HCT116 (cell line): ENCODE measurements at regions not wholly inside any gene's neighbourhood (a gene's known extent, or its start where the extent isn't known, plus 50 kb on each side); places are given as distances from the start of the nearest gene placed in this dataset.

Experiments
- ATAC-seq: fragments of 200-7000 bp; cut with Tn5 transposase; 2 replicates; pipeline ENCODE4 v1.9.1; 2020; ENCODE audit warnings: mild to moderate bottlenecking, moderate library complexity
- BruUV-seq: library from RNA; stranded (reverse); fragments of 400-500 nt; replicated peaks from 2 replicates; lab custom pipeline; 2021; lab: Mats Ljungman, UMichigan
- CTCF ChIA-PET: fragments of 300-600 bp; sonication (Branson Sonifier 250); formaldehyde crosslinking; loops from one replicate; lab custom pipeline; 2021; ENCODE audit warnings: antibody characterized with exemption; lab: Charles Lee
- POLR2A ChIA-PET: fragments of 300-600, 350-600 bp; sonication (Branson Sonifier 250); formaldehyde crosslinking; loops from one replicate; lab custom pipeline; 2021; ENCODE audit warnings: antibody characterized with exemption; lab: Charles Lee
- RAD21 ChIA-PET, 2 experiments: fragments of 300-600 bp; sonication (Branson Sonifier 250); formaldehyde crosslinking; loops; one replicate each; lab custom pipeline; 2023; ENCODE audit warnings: low total read pairs in 2 of 2; ENCODE audit not compliant: uncharacterized antibody in 2 of 2, unreplicated experiment in 2 of 2, low non-redundant PET in 1 of 2; lab: Charles Lee
- DNase-seq: peaks from one replicate; pipeline ENCODE4 v3.0.0-alpha.2; 2010; ENCODE audit warnings: low read depth, low spot score
- H2AFZ ChIP-seq: fragments of 200-600 bp; shearing (Covaris generic), sonication (generic); 2 replicates; pipeline ENCODE4 v1.6.1; 2017; ENCODE audit warnings: low read depth, mixed run types, mixed read lengths, antibody characterized with exemption, low read length; ENCODE audit not compliant: poor library complexity, severe bottlenecking
- H3K27ac ChIP-seq: 2 replicates; pipeline ENCODE4 v1.5.1; 2012; ENCODE audit warnings: low read depth, low read length
- H3K27me3 ChIP-seq: fragments of 200-600 bp; sonication (generic); 2 replicates; pipeline ENCODE4 v1.6.1; 2016; ENCODE audit warnings: mixed run types, low read length, mixed read lengths; ENCODE audit not compliant: insufficient read depth
- H3K36me3 ChIP-seq, 2 experiments: fragments of 200-500 bp in 1 of 2; fragments of 200-600 bp in 1 of 2; sonication (Bioruptor generic) in 1 of 2; sonication (generic) in 1 of 2; 2 replicates each; pipeline versions ENCODE4 v1.5.1 to v1.6.1; 2014 to 2016; ENCODE audit warnings: low read length in 2 of 2, inconsistent platforms in 1 of 2, mixed read lengths in 1 of 2, mixed run types in 1 of 2; ENCODE audit not compliant: insufficient read depth in 2 of 2, control insufficient read depth in 1 of 2
- H3K4me1 ChIP-seq, 2 experiments: fragments of 200-600 bp in 1 of 2; sonication (generic) in 1 of 2; 2 replicates each; pipeline versions ENCODE4 v1.5.1 to v1.6.1; 2012 to 2017; ENCODE audit warnings: low read length in 2 of 2, inconsistent platforms in 1 of 2, mild to moderate bottlenecking in 1 of 2, mixed read lengths in 1 of 2, mixed run types in 1 of 2, moderate library complexity in 1 of 2; ENCODE audit not compliant: insufficient read depth in 2 of 2, control insufficient read depth in 1 of 2
- H3K4me2 ChIP-seq: fragments of 200-600 bp; sonication (generic); 2 replicates; pipeline ENCODE4 v1.6.1; 2017; ENCODE audit warnings: mixed run types, low read length, mixed read lengths
- H3K4me3 ChIP-seq, 2 experiments: fragments of 200-600 bp in 1 of 2; sonication (generic) in 1 of 2; replicated peaks in 1 of 2; 2 replicates each; pipeline ENCODE4 v1.5.1; 2011 to 2016; ENCODE audit warnings: low read length in 2 of 2, control low read depth in 1 of 2, low read depth in 1 of 2, mild to moderate bottlenecking in 1 of 2, mixed read lengths in 1 of 2, mixed run types in 1 of 2
- H3K79me2 ChIP-seq: fragments of 200-600 bp; sonication (generic); 2 replicates; pipeline ENCODE4 v1.6.1; 2017; ENCODE audit warnings: mild to moderate bottlenecking, mixed run types, low read length, moderate library complexity, mixed read lengths; ENCODE audit not compliant: insufficient read depth
- H3K9ac ChIP-seq: fragments of 200-600 bp; sonication (generic); 2 replicates; pipeline ENCODE4 v1.6.1; 2016; ENCODE audit warnings: low read length, mixed read lengths
- H3K9me2 ChIP-seq: fragments of 200-600 bp; sonication (generic), shearing (Covaris generic); 2 replicates; pipeline ENCODE4 v1.6.1; 2017; ENCODE audit warnings: mixed run types, mild to moderate bottlenecking, moderate library complexity; ENCODE audit not compliant: insufficient read depth
- H3K9me3 ChIP-seq, 2 experiments: fragments of 200-500 bp in 1 of 2; fragments of 200-600 bp in 1 of 2; sonication (Bioruptor generic) in 1 of 2; sonication (generic) in 1 of 2; 2 replicates each; pipeline ENCODE4 v1.6.1; 2014 to 2017; ENCODE audit warnings: low read length in 2 of 2, mixed read lengths in 2 of 2, inconsistent platforms in 1 of 2, low read depth in 1 of 2, mild to moderate bottlenecking in 1 of 2, mixed run types in 1 of 2, moderate library complexity in 1 of 2; ENCODE audit not compliant: control insufficient read depth in 1 of 2, insufficient read depth in 1 of 2
- H4K20me1 ChIP-seq: fragments of 200-600 bp; sonication (generic), shearing (Covaris generic); 2 replicates; pipeline ENCODE4 v1.6.1; 2017; ENCODE audit warnings: mixed run types, mild to moderate bottlenecking, moderate library complexity; ENCODE audit not compliant: insufficient read depth
- CBX3 ChIP-seq: IDR thresholded peaks from 2 replicates; pipeline ENCODE4 v1.6.1; 2012; ENCODE audit warnings: low read depth
- CEBPB ChIP-seq: IDR thresholded peaks from 2 replicates; pipeline ENCODE4 v1.6.1; 2012; ENCODE audit warnings: low read depth
- EGR1 ChIP-seq: IDR thresholded peaks from 2 replicates; pipeline ENCODE4 v1.6.1; 2012; ENCODE audit warnings: low read depth
- ELF1 ChIP-seq: IDR thresholded peaks from 2 replicates; pipeline ENCODE4 v1.6.1; 2012; ENCODE audit warnings: low read depth, borderline replicate concordance
- EZH2phosphoT487 ChIP-seq: fragments of 200-600 bp; IDR thresholded peaks from 2 replicates; pipeline ENCODE4 v1.6.1; 2018; ENCODE audit warnings: antibody characterized with exemption, borderline replicate concordance
- FOSL1 ChIP-seq: IDR thresholded peaks from 2 replicates; pipeline ENCODE4 v1.6.1; 2012; ENCODE audit warnings: low read depth
- JUND ChIP-seq: IDR thresholded peaks from 2 replicates; pipeline ENCODE4 v1.6.1; 2012
- POLR2A ChIP-seq: IDR thresholded peaks from 2 replicates; pipeline ENCODE4 v1.7.0; 2011; ENCODE audit warnings: borderline replicate concordance; ENCODE audit not compliant: insufficient read depth, insufficient read length; ENCODE audit errors: extremely low read depth
- RAD21 ChIP-seq: IDR thresholded peaks from 2 replicates; pipeline ENCODE4 v1.6.1; 2012; ENCODE audit warnings: low read depth, mild to moderate bottlenecking
- SIN3A ChIP-seq: IDR thresholded peaks from 2 replicates; pipeline ENCODE4 v1.6.1; 2012; ENCODE audit warnings: low read depth
- SP1 ChIP-seq: IDR thresholded peaks from 2 replicates; pipeline ENCODE4 v1.6.1; 2012; ENCODE audit warnings: low read depth
- SRF ChIP-seq: IDR thresholded peaks from 2 replicates; pipeline ENCODE4 v1.6.1; 2012; ENCODE audit warnings: low read depth
- TCF7L2 ChIP-seq: IDR thresholded peaks from 2 replicates; pipeline ENCODE4 v1.7.0; 2011; ENCODE audit warnings: borderline replicate concordance, inconsistent platforms; ENCODE audit not compliant: insufficient read depth, insufficient read length; ENCODE audit errors: extremely low read depth
- YY1 ChIP-seq: IDR thresholded peaks from 2 replicates; pipeline ENCODE4 v1.6.1; 2011; ENCODE audit warnings: low read length, low read depth, moderate library complexity, mild to moderate bottlenecking; ENCODE audit not compliant: insufficient replicate concordance; ENCODE audit errors: extremely low read depth
- ZFX ChIP-seq: fragments of 450-650 bp; IDR thresholded peaks from 2 replicates; pipeline ENCODE4 v1.6.1; 2017
- ZNF274 ChIP-seq: fragments of 200-500 bp; sonication (Bioruptor generic); IDR thresholded peaks from 2 replicates; pipeline ENCODE4 v1.6.1; 2014; ENCODE audit warnings: mild to moderate bottlenecking, low read depth, low read length, inconsistent platforms
- intact Hi-C: fragments of 100-400 bp; cut with micrococcal nuclease; formaldehyde crosslinking; loops from 2 replicates; pipeline ENCODE4 v1.10.0; 2022
- TF ChIP-seq, protein P1 (sequence below): IDR thresholded peaks from 2 replicates; pipeline ENCODE4 v1.6.1; 2012
- TF ChIP-seq, protein P2 (sequence below): IDR thresholded peaks from 2 replicates; pipeline ENCODE4 v1.6.1; 2012
- TF ChIP-seq, protein P3 (sequence below), 3 experiments: fragments of 200-600 bp in 1 of 3; sonication (generic) in 1 of 3; IDR thresholded peaks in 2 of 3; conservative IDR thresholded peaks in 1 of 3; 2 replicates each; pipeline ENCODE4 v1.5.1; 2012 to 2017; ENCODE audit warnings: low read depth in 2 of 3, low read length in 2 of 3, antibody characterized with exemption in 1 of 3, borderline replicate concordance in 1 of 3, control low read depth in 1 of 3, mild to moderate bottlenecking in 1 of 3, mixed read lengths in 1 of 3, mixed run types in 1 of 3, moderate library complexity in 1 of 3; ENCODE audit not compliant: insufficient read depth in 1 of 3

DNA sequence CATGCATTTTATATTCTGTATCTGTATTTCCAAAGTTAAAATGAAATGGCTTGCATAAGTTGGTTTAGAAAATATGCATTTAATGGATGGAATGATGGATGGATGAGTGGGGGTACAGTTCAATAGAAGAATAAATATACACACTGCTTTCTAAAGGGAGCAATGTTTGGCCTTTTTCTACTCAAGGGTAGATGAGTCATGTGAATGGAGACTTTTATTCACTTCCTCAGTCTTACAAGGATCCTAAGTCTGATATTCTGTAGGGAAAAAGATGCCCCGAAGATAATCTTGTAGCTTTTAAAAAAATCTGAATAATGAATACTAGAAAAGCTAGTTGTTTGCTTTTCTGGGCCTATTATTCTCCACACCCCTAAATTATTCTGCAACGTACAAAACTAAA is 2112.1 kb downstream of the MAT2B start:
- Histone ChIP-seq H3K4me1 (no peaks in the 10 kb centered on the region), H3K27me3 (no peaks in the 10 kb centered on the region), H3K4me3 (no peak overlapping the region), H3K36me3 (no peaks in the 10 kb centered on the region), H3K79me2 (no peaks in the 10 kb centered on the region), H3K9me3 (peaks cover 0 to 6% of the 10 kb centered on the region in 2 experiments; a peak in 2 of 4 replicates), H3K27ac (no peak overlapping the region), H3K4me2 (no peak overlapping the region), H4K20me1 (no peaks in the 10 kb centered on the region), H3K9ac (no peak overlapping the region), H3K9me2 (no peaks in the 10 kb centered on the region), H2AFZ (no peak overlapping the region)
- no TSS peak for BruUV-seq
- RAD21 ChIA-PET, result no interaction called here
- TF ChIP-seq CEBPB, result no peak
- no peak for TF ChIP-seq SP1
- TF ChIP-seq SIN3A, result no peak
- TF ChIP-seq FOSL1, result no peak
- TF ChIP-seq TCF7L2, result no peak
- no peak for TF ChIP-seq EGR1
- TF ChIP-seq, protein P1, sequence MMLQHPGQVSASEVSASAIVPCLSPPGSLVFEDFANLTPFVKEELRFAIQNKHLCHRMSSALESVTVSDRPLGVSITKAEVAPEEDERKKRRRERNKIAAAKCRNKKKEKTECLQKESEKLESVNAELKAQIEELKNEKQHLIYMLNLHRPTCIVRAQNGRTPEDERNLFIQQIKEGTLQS, result no peak
- no peak for DNase-seq
- intact Hi-C loops, result no loop called here
- POLR2A ChIA-PET, result no interaction called here
- no peak for ATAC-seq
- CTCF ChIA-PET, result no interaction called here

DNA sequence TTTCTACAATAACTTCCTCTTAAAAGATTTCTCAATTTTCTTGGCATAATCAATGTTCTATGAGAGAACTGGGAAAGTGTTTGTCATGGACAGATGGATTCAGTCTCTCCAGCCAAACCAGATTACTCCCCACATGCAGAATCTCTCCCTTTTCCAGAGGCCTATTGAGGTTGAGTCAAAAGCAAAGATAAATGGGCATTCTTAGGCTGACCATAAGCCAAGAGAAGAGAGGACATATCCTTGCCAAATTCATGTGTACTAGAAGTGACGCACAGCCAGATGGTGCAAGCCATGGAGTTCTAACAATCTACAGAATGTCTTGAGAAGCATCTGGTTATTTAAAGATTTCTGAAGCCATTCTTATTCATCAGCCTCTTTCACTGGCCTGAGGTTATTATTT is 2115.0 kb downstream of the MAT2B start:
- RAD21 ChIA-PET, result no interaction called here
- intact Hi-C loops, result no loop called here
- BruUV-seq, result no TSS peak
- TF ChIP-seq RAD21 (no peak), FOSL1 (no peak), ZNF274 (no peak), EZH2phosphoT487 (no peak), ZFX (no peak), SRF (no peak), JUND (no peak), POLR2A (no peak), SIN3A (no peak), TCF7L2 (no peak), ELF1 (no peak), SP1 (no peak), CBX3 (no peak), EGR1 (no peak), YY1 (no peak)
- TF ChIP-seq, protein P2, sequence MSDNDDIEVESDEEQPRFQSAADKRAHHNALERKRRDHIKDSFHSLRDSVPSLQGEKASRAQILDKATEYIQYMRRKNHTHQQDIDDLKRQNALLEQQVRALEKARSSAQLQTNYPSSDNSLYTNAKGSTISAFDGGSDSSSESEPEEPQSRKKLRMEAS, result no peak
- TF ChIP-seq, protein P3, sequence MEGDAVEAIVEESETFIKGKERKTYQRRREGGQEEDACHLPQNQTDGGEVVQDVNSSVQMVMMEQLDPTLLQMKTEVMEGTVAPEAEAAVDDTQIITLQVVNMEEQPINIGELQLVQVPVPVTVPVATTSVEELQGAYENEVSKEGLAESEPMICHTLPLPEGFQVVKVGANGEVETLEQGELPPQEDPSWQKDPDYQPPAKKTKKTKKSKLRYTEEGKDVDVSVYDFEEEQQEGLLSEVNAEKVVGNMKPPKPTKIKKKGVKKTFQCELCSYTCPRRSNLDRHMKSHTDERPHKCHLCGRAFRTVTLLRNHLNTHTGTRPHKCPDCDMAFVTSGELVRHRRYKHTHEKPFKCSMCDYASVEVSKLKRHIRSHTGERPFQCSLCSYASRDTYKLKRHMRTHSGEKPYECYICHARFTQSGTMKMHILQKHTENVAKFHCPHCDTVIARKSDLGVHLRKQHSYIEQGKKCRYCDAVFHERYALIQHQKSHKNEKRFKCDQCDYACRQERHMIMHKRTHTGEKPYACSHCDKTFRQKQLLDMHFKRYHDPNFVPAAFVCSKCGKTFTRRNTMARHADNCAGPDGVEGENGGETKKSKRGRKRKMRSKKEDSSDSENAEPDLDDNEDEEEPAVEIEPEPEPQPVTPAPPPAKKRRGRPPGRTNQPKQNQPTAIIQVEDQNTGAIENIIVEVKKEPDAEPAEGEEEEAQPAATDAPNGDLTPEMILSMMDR (IDR thresholded peaks at IDR 0.05 in 2 of 3, conservative IDR thresholded peaks at IDR 0.05 in 1 of 3; ENCODE audit: borderline replicate concordance in 1 of 3, insufficient read depth in 1 of 3, low read depth in 2 of 3, low read length in 2 of 3), result no peak

More for the DNA sequence above, 2115.0 kb downstream of the MAT2B start:
- Histone ChIP-seq H3K9me2 (no peaks in the 10 kb centered on the region), H3K9ac (no peak overlapping the region), H3K4me1 (no peaks in the 10 kb centered on the region), H3K36me3 (no peaks in the 10 kb centered on the region), H3K27ac (no peak overlapping the region), H3K4me3 (no peak overlapping the region), H3K9me3 (peaks cover 4 to 6% of the 10 kb centered on the region in 2 experiments; a peak in 2 of 4 replicates), H3K4me2 (no peak overlapping the region), H4K20me1 (no peaks in the 10 kb centered on the region), H3K27me3 (no peaks in the 10 kb centered on the region), H3K79me2 (no peaks in the 10 kb centered on the region), H2AFZ (no peak overlapping the region)
- DNase-seq, result no peak
- ATAC-seq, result no peak
- POLR2A ChIA-PET, result no interaction called here
- CTCF ChIA-PET, result no interaction called here
